HG03139 (cell line): ENCODE measurements at regions not wholly inside any gene's neighbourhood (a gene's known extent, or its start where the extent isn't known, plus 50 kb on each side); places are given as distances from the start of the nearest gene placed in this dataset.

ENCODE experiments used
- ATAC-seq: cut with Tn5 transposase; IDR thresholded peaks from one replicate; pipeline ENCODE4 v1.9.1; 2021; ENCODE audit not compliant: unreplicated experiment

DNA sequence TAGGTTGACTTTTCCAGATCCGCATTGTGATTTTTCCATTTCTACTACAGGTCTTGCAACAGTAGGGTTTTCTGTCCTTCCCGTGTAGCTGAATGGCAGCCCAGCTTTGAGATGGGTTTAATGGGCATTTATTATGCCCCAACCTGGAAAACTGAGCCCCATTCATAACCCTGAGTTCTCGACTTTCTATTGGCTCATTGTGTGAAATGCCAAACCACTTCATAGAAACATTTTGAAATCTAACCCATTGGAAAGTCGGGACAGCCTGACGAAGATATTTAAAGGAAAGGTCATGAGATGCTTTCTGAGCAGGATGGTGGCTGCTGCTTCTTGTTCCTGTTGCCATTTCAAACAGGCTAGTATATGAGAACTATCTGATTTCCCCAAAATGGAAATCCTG lies 203.5 kb downstream of the ZFP36L2 start:
- no peak for ATAC-seq

DNA sequence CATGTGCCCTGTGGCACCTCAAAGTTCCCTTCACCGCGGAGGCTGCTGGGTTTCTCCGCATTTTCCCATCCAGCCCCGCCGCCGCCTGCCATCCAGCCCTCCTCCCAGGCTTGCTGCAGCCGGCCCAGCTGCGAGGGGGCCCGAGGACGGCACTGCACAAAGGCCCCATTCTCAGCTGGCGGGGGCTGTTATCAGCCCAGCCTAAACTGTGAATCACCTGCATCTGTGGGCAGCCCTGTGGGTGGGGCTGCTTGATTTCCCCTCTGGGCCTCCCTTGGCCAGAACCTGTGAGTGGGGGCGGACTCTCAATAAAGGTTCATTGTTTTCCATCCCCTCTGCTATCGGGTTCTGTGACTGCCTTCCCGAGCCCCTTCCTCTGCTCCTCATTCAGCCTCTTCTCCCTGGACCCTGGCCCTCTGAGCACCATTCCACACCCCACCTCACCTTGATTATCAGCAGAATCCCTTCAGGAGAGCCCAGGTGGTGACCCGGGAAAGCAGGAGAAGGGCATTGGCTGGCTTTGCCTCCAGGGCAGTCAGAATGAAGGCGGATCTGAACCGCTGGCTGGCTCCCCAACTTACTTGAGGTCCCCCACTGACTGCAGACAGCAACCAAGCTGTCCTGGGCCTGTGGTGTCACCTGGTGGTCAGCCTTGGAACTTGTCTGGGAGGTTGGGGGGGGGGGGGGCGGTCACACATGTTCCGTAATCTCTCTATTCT lies 204.5 kb downstream of the ZFP36L2 start:
- no peak for ATAC-seq

DNA sequence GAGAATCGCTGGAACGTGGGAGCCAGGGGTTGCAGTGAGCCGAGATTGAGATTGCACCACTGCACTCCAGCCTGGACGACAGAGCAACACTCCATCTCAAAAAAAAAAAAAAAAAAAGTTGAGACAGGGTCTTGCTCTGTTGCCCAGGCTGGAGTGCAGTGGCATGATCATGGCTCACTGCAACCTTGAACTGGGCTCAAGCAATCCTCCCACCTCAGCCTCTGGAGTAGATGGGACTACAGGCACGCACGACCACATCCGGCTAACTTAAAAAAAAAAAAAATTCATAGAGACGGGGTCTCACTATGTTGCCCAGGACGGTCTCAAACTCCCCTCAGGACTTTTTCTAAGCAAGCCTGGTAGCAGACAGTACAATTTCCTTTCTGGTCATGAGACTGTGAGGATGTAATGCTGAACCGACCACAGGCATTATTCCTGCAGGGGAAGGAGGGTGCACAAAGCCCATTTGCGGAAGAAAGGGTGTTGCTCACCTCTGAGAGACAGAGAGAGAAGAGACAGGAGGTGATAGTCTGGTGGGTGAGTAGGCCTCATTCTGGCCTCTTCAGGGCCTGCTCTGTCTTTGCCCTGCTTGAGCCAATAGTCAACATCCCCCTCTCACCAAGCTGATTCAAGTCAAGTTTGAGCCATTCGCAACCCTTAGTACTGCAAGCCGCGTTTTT lies 205.3 kb downstream of the ZFP36L2 start:
- ATAC-seq: no peak

DNA sequence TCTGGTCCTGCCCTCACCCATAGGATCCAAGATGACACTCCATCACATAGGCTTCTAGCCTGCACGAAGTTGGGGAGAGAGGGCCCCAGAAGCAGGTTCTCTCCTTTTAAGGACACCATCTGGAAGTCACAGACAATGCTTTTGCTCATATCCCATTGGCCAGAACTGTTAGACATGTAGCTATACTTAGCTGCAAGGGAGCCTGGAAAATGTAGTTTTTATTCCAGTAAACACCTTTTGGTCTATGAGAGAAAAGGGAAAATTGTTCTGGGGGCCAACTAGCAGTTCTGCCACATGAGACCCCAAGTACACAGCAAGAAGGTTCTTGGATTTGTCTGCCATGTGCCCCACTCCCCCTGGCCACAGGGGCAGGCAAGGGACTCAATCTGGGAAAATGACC lies 206.1 kb downstream of the ZFP36L2 start:
- no peak for ATAC-seq

DNA sequence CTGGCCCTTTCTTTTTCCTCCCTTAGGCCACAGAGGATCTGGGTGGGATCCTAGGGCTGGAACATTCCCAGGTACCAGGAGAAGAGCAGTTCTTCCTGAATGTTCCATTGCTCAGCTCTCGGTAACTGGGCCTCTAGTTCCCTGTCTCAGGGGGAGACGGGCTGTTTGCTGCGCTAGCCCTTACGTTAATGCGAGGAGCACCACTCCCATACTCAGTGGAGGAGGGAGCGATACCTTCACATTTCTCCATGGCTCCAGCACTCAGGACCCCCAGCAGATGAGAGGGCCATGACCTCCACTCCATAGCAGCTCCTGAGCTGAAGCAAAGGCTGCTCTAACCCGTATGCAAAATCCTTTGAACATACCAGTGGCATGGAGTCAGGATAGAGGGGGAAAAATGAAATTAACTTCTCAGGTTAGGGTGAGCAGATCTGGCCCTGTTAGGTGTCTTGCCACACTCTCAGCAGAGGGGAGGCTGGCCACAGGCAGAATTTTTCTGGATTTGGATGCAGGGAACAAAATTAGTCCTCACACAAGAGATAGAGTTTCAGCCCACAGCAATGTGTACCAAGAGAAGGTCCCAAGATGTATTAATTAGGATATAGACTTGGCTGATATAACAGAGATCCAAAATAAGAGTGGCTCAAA lies 206.7 kb downstream of the ZFP36L2 start:
- ATAC-seq: no peak

DNA sequence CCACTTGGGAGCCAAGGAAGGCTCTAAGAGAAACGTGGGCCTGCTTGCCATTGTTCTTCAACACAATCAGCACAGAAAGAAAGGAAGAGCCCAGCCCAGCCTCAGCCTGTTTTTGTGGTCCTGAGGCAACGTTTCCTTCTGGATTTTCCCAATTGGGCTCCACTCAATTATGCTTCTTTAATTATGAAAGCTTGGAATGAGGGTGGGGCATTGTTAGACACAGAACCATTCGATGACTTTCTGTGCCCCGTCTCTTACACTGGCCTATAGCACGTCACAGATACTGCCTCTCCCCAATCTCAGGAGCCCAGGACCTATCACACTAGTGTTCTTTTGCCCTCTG lies 207.4 kb downstream of the ZFP36L2 start:
- no peak for ATAC-seq

DNA sequence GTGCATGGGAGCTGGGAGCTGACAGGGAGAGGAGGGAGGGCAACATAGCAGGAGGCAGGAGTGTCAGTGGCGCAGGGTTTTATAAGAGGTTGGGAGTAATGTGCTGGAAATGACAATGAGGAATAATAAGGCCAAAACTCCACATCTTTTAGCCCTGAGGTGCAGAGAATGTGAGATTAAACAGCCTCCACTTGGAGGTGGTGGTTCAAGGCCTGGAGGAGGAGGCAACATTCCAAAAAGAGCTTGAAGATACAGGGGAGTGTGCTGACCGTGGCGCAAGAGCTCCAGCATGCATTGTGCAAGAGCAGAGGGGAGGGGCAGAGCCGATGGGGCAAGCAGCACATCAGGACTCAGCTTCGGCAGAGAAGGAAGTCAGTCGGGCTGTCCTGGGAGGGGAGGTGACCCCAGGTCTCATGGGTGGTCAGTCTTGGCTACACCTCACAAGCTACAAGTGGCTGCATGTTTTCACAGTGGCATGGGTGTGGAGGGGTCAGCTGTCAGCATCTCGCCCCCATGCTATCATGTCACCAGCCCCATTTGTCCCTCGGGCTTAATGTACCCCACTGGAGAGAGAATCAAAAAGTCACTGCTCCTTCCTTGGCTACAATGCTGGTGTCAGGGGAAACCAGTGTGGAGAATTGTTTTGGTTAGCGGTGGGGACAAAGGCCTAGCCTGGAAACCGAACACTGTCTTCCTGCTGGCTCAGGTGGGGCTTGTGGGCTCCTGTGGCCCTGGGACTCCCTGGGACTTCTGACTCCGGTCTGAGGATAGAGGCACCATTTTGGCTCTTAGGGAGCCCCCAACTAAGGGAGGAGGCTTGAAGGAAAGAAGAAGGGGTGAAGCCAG lies 208.0 kb downstream of the ZFP36L2 start:
- ATAC-seq: no peak

DNA sequence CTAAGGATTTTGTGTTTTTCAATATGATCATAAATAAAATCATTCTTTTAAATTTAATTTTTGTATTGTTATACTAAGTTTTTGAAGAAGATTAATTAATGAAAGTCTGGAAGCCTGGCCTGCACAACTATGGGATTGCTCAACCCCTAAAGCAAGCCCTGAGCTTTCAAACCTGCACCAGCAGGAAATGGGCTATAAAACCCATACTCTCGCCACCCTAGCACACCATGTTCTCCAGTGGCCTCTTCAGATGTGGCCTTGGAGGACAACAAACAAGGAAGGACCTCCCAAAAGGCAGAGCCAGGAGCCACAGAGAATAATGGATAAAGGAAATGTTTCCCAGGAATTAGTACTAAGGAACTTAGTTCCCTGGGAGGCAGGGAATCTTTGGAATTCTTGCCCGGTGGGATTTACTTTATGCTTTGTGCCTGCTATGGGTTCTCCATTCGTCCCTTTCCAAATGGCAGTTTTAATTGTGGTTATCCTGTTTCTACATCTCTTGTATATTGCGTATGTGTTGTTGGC lies 212.5 kb downstream of the ZFP36L2 start:
- ATAC-seq: no peak

DNA sequence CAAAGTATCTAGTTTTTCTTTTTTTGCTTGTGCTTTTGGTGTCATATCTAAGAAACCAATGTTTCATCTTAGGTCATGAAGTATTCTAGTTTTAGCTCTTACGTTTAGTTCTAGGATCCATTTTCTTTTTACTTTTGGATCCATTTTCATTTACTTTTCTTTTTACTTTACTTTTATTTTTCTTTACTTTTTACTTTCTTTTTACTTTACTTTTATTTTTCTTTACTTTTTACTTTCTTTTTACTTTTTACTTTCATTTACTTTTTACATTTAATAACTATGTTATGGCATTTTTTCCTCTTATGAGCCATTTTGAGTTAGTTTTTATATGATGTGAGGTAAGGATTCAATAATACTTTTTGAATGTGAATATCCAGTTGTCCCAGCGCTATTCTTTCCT lies 213.4 kb downstream of the ZFP36L2 start:
- ATAC-seq: no peak

DNA sequence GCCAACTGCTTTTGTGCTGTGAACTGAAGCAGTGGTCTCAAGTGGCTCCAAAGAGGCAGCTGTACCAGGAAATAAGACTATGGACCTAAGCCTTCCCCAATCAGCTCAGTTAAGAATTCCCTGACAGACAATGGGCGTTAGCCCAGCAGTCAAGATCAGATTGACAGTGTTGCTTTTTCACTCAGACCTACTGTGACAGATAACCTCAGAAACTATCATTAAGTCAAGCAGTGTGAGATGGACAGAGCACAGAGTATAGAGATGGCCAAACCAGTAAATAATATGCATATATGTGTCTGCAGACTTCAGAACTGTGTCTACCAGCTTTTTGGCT lies 215.3 kb downstream of the ZFP36L2 start:
- ATAC-seq: no peak

DNA sequence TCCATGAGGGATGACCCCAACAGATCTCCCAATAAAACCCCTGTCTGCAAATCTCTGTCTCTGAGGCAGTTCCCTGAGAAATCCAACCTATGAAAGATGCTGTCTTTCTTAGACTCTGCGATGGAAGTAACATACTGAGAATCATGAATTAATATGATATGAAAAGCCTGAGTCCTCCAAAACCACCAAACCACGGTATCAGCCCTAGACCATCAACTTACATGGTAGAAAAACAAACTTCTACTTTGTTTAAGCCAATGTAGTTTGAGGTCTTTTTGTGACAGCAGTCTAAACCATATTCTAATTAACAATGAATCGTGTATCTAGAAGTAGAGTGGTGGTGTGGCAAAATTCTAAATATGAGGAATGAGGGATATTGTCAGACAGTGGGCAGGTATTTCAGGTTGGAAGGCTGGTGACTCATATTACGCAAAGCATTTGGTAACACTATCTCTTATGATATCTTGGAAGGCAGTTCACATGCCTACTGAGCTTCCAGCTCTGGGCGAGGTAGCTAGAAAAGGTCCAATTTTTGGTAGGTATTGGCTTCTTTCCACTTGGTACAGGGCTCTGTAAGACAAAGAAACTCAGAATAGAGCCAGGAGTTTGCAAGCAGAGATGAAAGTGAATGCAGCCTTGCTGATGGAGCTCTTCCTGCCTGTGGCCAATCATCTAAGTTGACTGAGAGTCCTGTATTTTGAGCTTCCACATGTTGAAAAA lies 215.8 kb downstream of the ZFP36L2 start:
- ATAC-seq: no peak

DNA sequence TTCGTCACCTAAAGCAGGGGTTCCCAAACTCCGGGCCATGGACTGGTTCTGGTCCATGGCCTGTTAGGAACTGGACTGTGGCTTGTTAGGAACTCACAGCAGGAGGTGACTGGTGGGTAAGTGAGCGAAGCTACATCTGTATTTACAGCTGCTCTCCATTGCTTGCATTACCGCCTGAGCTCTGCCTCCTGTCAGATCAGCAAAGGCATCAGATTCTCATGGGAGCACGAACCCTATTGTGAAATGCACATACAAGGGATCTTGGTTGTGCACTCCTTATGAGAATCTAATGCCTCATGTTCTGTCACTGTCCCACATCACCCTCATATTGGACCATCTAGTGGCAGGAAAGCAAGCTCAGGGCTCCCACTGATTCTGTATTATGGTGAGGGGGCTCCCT lies 217.0 kb downstream of the ZFP36L2 start:
- no peak for ATAC-seq

DNA sequence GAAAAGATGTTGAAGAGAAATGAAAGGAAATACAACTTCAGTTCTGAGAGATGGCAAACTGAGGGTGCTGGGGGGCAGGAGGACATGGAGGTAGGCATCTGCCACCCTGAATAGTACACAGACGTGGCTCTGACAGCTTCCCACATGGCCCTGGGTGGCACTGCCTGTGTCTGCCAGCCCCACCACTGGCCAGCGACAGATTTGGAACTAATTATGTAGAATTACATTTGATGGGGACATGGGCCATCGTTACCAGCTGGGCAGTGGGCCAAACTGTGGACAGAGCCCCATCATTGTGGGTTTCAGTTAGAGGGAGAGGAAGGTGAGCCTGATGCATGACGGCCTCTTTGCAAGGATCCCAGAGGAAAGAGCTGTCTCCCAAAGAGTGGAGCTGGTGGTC lies 216.0 kb upstream of the HAAO start:
- no peak for ATAC-seq

DNA sequence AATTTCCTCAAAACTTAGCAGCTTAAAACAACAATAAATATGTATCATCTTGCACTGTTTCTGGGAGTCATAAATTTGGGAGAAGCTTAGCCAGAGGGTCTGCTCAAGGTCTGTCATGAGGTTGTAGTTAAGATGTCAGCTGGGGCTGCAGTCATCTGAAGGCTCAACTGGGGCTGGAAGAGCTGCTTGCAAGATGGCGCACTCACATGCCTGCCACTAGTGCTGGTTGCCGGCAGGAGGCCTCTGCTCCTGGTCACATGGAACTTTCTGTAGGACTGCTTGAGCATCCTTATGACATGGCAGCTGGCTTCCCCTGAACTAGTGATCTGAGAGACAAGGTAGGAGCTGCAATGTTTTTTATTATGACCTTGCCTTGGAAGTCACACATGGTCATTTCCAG lies 215.5 kb upstream of the HAAO start:
- no peak for ATAC-seq

DNA sequence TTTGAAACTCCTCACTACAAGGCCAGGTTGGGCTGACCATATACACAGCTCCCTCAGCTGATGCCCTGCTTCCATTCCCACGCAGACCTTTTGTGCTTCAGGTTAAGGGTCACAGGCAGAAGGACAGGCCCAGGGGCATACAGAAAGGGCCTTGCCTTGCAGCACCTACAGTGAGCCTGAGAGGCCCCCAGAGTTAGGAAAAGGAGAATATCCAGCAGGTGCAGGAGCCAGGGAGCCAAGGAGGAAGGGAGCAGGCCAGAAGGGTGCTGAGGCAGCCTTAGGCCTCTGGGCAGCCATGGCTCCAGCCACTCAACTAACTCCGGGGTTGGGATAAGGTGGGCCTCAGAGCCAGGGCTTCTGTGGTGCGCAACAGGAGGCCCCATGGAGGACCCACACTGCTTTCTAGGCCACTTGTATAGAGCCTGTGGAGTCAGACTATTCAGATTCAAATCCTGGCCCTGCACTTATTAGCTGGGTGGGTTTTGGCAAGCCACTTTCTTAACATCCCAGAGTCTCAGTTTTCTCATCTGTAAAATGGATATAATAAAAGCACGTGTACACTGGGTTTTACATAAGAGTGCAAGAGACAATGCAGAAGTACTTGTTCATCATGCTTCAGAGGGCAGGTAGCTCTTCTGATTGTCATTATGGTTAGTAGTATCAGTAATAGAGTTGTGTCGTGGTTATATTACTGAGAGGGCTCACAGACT lies 214.6 kb upstream of the HAAO start:
- ATAC-seq: no peak

DNA sequence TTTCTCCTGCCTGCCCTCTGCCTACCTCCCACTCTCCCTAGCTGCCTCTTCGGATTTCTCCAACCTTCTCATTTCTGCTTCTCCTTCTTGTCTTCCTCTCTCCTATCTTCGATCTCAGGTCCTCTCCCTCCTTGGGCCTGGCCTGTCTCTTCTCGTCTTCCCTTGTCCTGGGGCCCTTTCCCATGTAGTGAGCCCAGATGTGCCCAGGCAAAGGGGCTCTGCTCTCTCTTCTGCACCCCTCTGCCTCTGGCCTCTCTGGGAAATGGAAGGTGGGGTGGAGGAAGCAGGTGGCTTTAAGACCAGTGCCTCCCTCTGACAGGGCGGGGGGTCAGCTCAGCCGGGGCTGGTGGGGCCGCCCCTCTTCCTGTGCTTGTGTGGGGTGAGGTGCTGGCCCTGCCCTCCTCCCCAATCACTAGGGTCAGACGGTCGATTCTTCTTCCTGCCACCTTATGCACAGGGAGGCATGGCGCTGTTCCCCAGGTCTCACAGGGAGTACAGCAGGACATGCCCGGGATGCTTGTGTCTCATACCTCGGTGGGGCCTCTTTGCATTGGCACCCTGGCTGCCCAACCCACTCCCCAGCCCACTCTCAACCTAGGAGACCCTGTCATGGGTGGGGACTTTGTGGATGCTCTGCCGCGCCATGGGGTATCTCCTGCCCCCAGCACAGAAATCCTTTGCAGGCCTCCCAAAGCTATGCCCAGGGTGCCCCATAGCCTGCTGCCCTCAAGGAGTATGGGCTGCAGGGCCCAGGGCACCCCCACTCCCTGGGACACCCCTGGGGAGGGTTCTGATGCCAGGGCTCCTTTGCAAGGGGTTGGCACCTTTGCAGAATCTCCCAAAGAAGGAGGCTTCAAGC lies 213.8 kb upstream of the HAAO start:
- ATAC-seq: no peak

DNA sequence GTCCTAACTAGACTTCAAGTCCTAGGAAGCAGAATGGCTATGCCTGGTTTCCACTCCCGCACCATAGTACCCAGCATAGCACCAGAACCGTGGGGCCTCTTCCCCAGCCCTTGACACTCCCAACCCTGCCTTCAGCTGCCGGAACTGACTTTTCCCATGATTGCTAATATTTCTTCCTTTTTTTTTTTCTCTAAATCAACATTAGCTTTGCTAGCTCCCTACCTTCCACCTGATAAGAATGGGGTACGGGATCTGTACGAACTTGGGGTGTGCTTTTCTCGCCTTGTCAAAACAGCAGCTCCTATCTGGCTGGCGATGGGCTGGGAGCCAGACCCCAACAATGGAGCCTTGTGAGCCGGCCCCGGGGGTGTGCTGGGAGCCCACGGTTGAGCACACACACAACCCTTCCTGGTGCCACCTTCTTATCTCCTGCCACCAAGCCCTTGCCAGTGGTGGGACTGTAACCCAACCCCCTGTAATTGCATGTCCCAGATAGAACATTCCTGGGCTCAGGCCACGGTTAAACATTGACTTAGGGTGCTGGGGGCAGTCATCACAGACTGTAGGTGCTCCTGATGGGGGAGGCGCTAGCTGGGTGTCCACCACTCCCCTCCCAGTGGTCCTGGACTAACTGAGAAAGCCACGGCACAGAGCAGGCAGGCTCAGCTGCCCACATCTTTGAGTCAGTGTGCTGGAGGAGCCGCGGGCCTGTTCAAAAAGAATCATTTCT lies 213.0 kb upstream of the HAAO start:
- no peak for ATAC-seq

DNA sequence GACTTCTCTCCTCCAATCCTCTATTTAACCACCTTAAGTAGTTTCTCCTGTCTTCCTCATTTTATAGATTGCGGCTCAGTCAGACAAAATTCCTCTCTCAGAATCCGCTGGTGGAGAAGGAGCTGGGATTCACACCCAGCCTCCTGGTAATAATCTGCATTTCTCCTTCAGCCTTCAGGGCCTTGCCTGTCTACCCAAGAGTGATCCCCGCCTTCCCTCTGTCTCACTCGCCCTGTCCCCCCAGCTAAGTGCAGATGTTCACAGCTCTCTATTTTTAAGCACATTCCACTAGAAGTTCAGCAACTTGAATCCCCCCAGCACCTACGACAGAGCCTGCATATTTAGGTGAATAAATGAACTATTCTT lies 212.5 kb upstream of the HAAO start:
- ATAC-seq: no peak
